NCI-H82 treated with DMSO at 0.1 percent for 48 hours (cell line): ENCODE measurements at regions not wholly inside any gene's neighbourhood (a gene's known extent, or its start where the extent isn't known, plus 50 kb on each side); places are given as distances from the start of the nearest gene placed in this dataset.
"Not testable (repeated sequence)": the region's sequence is repeated elsewhere in the genome, so short reads cannot be mapped to it uniquely, and the experiment has no call there.

ENCODE experiments used
- DNase-seq: peaks from one replicate; lab custom pipeline; 2025; ENCODE audit not compliant: unreplicated experiment; lab: John Stamatoyannopoulos, UW

- not testable (repeated sequence) for DNase-seq
Observed at GRCh38 chr2:113386780-113387433, 50.6 kb upstream of the ZNG1B start.

GRCh38 chr2:113379621-113380020 is 57.9 kb upstream of the ZNG1B start:
- DNase-seq = not testable (repeated sequence)

- no peak for DNase-seq
Observed at GRCh38 chr2:113376913-113377445, 60.5 kb upstream of the ZNG1B start.

GRCh38 chr2:113376253-113376912 is 61.1 kb upstream of the ZNG1B start:
- DNase-seq = no peak

- DNase-seq = not testable (repeated sequence)
Observed at GRCh38 chr2:113374857-113375256, 62.6 kb upstream of the ZNG1B start.

GRCh38 chr2:113372258-113372834 is 65.1 kb upstream of the ZNG1B start:
- DNase-seq = not testable (repeated sequence)

- no peak for DNase-seq
Observed at GRCh38 chr2:113370478-113371091, 66.9 kb upstream of the ZNG1B start.

GRCh38 chr2:113370030-113370429 is 67.5 kb upstream of the ZNG1B start:
- no peak for DNase-seq

- DNase-seq = not testable (repeated sequence)
Observed at GRCh38 chr2:113368581-113368980, 68.9 kb upstream of the ZNG1B start.

GRCh38 chr2:113366821-113367220 is 70.7 kb upstream of the ZNG1B start:
- not testable (repeated sequence) for DNase-seq

GRCh38 chr2:113365791-113366190 is 71.7 kb upstream of the ZNG1B start:
- DNase-seq = not testable (repeated sequence)

GRCh38 chr2:113365290-113365689 is 72.2 kb upstream of the ZNG1B start:
- not testable (repeated sequence) for DNase-seq

GRCh38 chr2:113361051-113361450 is 76.4 kb upstream of the ZNG1B start:
- no peak for DNase-seq

GRCh38 chr2:113357071-113357470 is 78.3 kb upstream of the PAX8 start:
- no peak for DNase-seq

- not testable (repeated sequence) for DNase-seq
Observed at GRCh38 chr2:113356284-113356683, 77.6 kb upstream of the PAX8 start.

GRCh38 chr2:113355339-113356015 is 76.8 kb upstream of the PAX8 start:
- DNase-seq = peak; percentile 93

GRCh38 chr2:113351375-113352355 is 72.9 kb upstream of the PAX8 start:
- no peak for DNase-seq

GRCh38 chr2:113343800-113344199 is 65.1 kb upstream of the PAX8 start:
- DNase-seq = not testable (repeated sequence)

- no peak for DNase-seq
Observed at GRCh38 chr2:113342650-113343049, 63.9 kb upstream of the PAX8 start.

GRCh38 chr2:113341870-113342253 is 63.1 kb upstream of the PAX8 start:
- not testable (repeated sequence) for DNase-seq
